Psoas muscle (tissue), 7 donors: ENCODE measurements at regions not wholly inside any gene's neighbourhood (a gene's known extent, or its start where the extent isn't known, plus 50 kb on each side); places are given as distances from the start of the nearest gene placed in this dataset.

Source experiments
- ATAC-seq, 4 donors: fragments of 200-7000 bp; cut with Tn5 transposase; one replicate each; pipeline ENCODE4 v1.9.1; 2020; ENCODE audit warnings: moderate library complexity in 3 of 4, mild to moderate bottlenecking in 2 of 4
- DNase-seq, 2 donors: peaks; one replicate each; pipeline ENCODE4 v3.0.0-alpha.2; 2020
- H3K27ac ChIP-seq: fragments of 200-600 bp; one replicate; pipeline ENCODE4 v1.8.0; 2022
- H3K27me3 ChIP-seq, 3 donors: fragments of 200-600 bp in 1 of 3; one replicate each; pipeline versions ENCODE4 v1.6.1 to v1.8.0; 2013 to 2022; ENCODE audit warnings: low read length in 2 of 3, mild to moderate bottlenecking in 2 of 3, moderate library complexity in 1 of 3; ENCODE audit not compliant: insufficient read depth in 3 of 3
- H3K36me3 ChIP-seq, 2 donors: fragments of 200-600 bp in 1 of 2; one replicate each; pipeline versions ENCODE4 v1.6.1 to v1.8.0; 2013 to 2022; ENCODE audit warnings: low read depth in 1 of 2, mild to moderate bottlenecking in 1 of 2, moderate library complexity in 1 of 2; ENCODE audit not compliant: insufficient read depth in 1 of 2
- H3K4me1 ChIP-seq: fragments of 200-600 bp; one replicate; pipeline ENCODE4 v1.8.0; 2022
- H3K4me3 ChIP-seq: fragments of 200-600 bp; one replicate; pipeline ENCODE4 v1.8.0; 2022; ENCODE audit warnings: mild to moderate bottlenecking
- H3K9me3 ChIP-seq: fragments of 200-600 bp; one replicate; pipeline ENCODE4 v1.8.0; 2022
- WGBS, 3 donors: extraction: QIAGEN DNeasy Blood & Tissue Kit; methylation state at CpG; one replicate each; pipeline versions ENCODE4 v1.1.6 to v1.1.7; 2013; 5-methylcytosine and 5-hydroxymethylcytosine counted together
- intact Hi-C, 2 donors: fragments of 100-400 bp; cut with DNase I; formaldehyde crosslinking; loops; one replicate each; pipeline versions ENCODE4 v1.11.0 to v1.14.2; 2022
- TF ChIP-seq, protein P1 (sequence below): fragments of 200-600 bp; IDR thresholded peaks from one replicate; pipeline ENCODE4 v1.8.0; 2022; ENCODE audit warnings: antibody characterized with exemption
- donor health status: healthy with polysubstance abuse.
- donor health status: DM: no; HTN: no; CAD: no; lungs with moderate emphysema.
- donor health status: Bipolar disorder and iron deficiency.
- donor health status: healthy.
- donor health status: DM: yes; HTN: yes; CAD: no.
- donor health status: DM: no; HTN: no; CAD: no.
- donor health status: DM: yes; HTN: yes; CAD: no.

DNA sequence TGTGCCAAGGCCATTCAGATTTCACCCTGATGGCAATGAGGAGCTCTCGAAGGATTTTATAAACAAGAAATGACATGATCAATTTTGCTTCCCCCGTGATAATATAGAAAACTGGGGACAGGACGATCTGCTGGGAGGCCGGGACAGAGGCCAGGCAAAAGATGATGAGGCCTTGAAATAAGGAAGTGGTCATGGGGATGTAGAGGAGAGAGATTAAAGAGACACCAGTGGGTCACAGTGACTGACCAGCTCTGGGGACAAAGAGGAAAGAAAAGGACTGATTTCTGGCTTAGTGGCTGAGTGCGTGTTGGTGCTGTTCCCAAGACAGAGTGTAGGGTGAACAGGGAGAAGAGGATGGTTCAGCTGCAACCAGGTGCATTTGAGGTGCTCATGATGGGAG, 68.7 kb upstream of the FLT1 start:
- Histone ChIP-seq H3K9me3 (no peaks in the 10 kb centered on the region), H3K27ac (no peak overlapping the region), H3K4me1 (no peaks in the 10 kb centered on the region), H3K36me3 (no peaks in the 10 kb centered on the region), H3K4me3 (no peak overlapping the region), H3K27me3 (peaks cover 0 to 2% (median 0%) of the 10 kb centered on the region in 3 donors)
- TF ChIP-seq, protein P1, sequence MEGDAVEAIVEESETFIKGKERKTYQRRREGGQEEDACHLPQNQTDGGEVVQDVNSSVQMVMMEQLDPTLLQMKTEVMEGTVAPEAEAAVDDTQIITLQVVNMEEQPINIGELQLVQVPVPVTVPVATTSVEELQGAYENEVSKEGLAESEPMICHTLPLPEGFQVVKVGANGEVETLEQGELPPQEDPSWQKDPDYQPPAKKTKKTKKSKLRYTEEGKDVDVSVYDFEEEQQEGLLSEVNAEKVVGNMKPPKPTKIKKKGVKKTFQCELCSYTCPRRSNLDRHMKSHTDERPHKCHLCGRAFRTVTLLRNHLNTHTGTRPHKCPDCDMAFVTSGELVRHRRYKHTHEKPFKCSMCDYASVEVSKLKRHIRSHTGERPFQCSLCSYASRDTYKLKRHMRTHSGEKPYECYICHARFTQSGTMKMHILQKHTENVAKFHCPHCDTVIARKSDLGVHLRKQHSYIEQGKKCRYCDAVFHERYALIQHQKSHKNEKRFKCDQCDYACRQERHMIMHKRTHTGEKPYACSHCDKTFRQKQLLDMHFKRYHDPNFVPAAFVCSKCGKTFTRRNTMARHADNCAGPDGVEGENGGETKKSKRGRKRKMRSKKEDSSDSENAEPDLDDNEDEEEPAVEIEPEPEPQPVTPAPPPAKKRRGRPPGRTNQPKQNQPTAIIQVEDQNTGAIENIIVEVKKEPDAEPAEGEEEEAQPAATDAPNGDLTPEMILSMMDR, result no peak
- ATAC-seq (no peak), DNase-seq (no peak)
- 89 to 91% (median 90%) methylated on average over 5 of the region's 5 CpGs for WGBS, 3 donors
- intact Hi-C loops, result no loop called here

DNA sequence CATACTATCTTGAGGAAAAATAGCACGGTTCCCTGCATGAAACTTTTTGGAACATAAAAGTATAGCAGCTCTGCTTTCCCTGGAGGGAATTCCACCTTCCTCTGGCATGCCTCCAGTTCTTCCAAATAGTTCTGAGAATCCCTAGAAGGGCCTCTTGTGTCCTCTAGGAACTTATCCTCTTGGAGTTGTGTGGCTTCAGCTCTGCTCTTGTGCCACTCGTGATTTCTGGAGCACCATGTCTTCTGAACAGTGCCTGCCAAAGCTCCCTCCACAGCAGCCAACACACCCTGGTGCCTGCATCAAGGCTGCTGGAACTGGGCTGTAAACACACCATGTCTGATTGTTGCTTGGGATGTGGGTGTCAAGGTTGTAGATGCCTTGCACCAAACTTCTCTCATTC, 65.7 kb upstream of the FLT1 start:
- intact Hi-C loops, result no loop called here
- TF ChIP-seq, protein P1, result no peak
- Histone ChIP-seq H3K9me3 (no peaks in the 10 kb centered on the region), H3K4me3 (no peak overlapping the region), H3K27ac (no peak overlapping the region), H3K4me1 (no peaks in the 10 kb centered on the region), H3K27me3 (peaks cover 0 to 3% (median 0%) of the 10 kb centered on the region in 3 donors), H3K36me3 (no peaks in the 10 kb centered on the region)
- 38 to 60% (median 49%) methylated on average over 2 of the region's 2 CpGs for WGBS, 3 donors
- no peak for DNase-seq
- ATAC-seq, result no peak

DNA sequence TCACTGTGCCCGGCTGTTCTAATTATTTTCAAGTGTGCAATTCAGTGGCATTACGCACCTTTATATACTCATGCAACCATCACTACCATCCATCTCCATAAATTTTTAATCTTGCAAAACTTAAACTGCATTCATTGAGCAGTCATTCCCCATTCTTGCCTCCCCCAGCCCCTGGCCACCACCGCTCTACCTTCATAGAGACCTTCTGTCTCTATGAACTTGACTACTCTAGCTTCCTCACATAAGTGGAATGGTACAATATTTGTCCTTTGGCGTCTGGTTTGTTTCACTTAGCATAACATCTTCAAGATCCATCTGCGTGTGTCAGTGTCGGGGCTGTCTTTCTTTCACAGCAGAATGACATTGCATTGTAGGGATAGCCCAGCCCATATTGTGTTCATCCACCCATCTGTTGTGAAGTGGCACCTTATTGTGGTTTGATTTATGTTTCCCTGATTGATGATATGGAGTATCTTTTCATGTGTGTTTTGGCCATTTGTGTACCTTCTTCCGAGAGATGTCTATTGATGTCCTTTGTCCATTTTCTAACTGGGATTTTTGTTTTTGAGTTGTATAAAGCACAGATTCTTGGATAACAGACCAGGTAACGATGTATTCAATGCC, 64.8 kb upstream of the FLT1 start:
- no peak overlapping the region for H3K4me3 ChIP-seq
- intact Hi-C loops, result no loop called here
- H3K4me1 ChIP-seq, result no peaks in the 10 kb centered on the region
- DNase-seq (no peak), ATAC-seq (no peak)
- no peaks in the 10 kb centered on the region for H3K36me3 ChIP-seq
- 96 to 98% (median 97%) methylated on average over 8 of the region's 8 CpGs for WGBS, 3 donors
- no peak overlapping the region for H3K27ac ChIP-seq
- H3K9me3 ChIP-seq, result no peaks in the 10 kb centered on the region
- peaks cover 0 to 3% (median 0%) of the 10 kb centered on the region in 3 donors for H3K27me3 ChIP-seq
- TF ChIP-seq, protein P1, result no peak

DNA sequence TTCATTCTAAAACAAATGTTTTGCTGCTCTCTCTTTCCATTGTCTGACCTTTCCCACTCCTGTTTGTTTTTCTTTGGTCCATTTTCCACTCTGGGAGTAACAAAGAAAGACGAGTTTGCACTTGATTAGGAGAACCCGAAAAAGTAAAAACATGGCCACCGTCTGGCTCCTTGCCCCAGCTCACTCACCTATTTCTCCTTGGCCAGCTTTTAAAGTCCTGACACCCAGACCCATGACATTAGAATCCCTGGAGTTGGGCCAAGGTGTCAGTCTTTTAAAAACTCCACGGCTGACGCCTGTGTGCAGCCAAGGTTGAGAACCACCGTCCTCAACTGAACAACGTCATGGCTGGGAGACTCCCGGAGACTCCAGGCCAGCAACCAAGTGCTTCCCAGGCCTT, 63.6 kb upstream of the FLT1 start:
- DNase-seq (no peak), ATAC-seq (no peak)
- no peaks in the 10 kb centered on the region for H3K9me3 ChIP-seq
- no peaks in the 10 kb centered on the region for H3K36me3 ChIP-seq
- H3K27me3 ChIP-seq, result peaks cover 0 to 3% (median 0%) of the 10 kb centered on the region in 3 donors
- H3K27ac ChIP-seq, result no peak overlapping the region
- TF ChIP-seq, protein P1, result no peak
- no peak overlapping the region for H3K4me3 ChIP-seq
- 34 to 41% (median 39%) methylated on average over 8 of the region's 8 CpGs for WGBS, 3 donors
- intact Hi-C loops, result no loop called here
- H3K4me1 ChIP-seq, result no peaks in the 10 kb centered on the region
